ENCODE measurements at regions not wholly inside any gene's neighbourhood (a gene's known extent, or its start where the extent isn't known, plus 50 kb on each side); places are given as distances from the start of the nearest gene placed in this dataset.

GRCh38 chr20:22794200-22794599 is 209.8 kb upstream of the FOXA2 start:
- DNase-seq (ENCODE audit: low read depth), result no peak
- no peak overlapping the region for H3K4me3 ChIP-seq (ENCODE audit: low read depth, low read length)
- in situ Hi-C loops (cut with HindIII; ENCODE audit: low sequenced_read_pairs), result no loop called here
- TF ChIP-seq, protein P1, sequence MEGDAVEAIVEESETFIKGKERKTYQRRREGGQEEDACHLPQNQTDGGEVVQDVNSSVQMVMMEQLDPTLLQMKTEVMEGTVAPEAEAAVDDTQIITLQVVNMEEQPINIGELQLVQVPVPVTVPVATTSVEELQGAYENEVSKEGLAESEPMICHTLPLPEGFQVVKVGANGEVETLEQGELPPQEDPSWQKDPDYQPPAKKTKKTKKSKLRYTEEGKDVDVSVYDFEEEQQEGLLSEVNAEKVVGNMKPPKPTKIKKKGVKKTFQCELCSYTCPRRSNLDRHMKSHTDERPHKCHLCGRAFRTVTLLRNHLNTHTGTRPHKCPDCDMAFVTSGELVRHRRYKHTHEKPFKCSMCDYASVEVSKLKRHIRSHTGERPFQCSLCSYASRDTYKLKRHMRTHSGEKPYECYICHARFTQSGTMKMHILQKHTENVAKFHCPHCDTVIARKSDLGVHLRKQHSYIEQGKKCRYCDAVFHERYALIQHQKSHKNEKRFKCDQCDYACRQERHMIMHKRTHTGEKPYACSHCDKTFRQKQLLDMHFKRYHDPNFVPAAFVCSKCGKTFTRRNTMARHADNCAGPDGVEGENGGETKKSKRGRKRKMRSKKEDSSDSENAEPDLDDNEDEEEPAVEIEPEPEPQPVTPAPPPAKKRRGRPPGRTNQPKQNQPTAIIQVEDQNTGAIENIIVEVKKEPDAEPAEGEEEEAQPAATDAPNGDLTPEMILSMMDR (IDR thresholded peaks at IDR 0.05; ENCODE audit: low read depth, low read length, missing control alignments), result no peak

- TF ChIP-seq, protein P1 (IDR thresholded peaks at IDR 0.05; ENCODE audit: low read depth, low read length, missing control alignments), result no peak
- H3K4me3 ChIP-seq (ENCODE audit: low read depth, low read length), result no peak overlapping the region
- no peak for DNase-seq (ENCODE audit: low read depth)
- in situ Hi-C loops (cut with HindIII; ENCODE audit: low sequenced_read_pairs), result no loop called here
These were observed 211.1 kb upstream of the FOXA2 start for GRCh38 chr20:22795433-22795832.

- no peak overlapping the region for H3K4me3 ChIP-seq (ENCODE audit: low read depth, low read length)
- peak; percentile 94 for DNase-seq (ENCODE audit: low read depth)
- in situ Hi-C loops (cut with HindIII; ENCODE audit: low sequenced_read_pairs), result no loop called here
These were observed 211.5 kb upstream of the FOXA2 start for GRCh38 chr20:22795871-22796270.

GRCh38 chr20:22796469-22797077 is 212.2 kb upstream of the FOXA2 start:
- peak; percentile 41 for DNase-seq (ENCODE audit: low read depth)
- TF ChIP-seq, protein P1 (IDR thresholded peaks at IDR 0.05; ENCODE audit: low read depth, low read length, missing control alignments), result no peak
- in situ Hi-C loops (cut with HindIII; ENCODE audit: low sequenced_read_pairs), result no loop called here
- no peak overlapping the region for H3K4me3 ChIP-seq (ENCODE audit: low read depth, low read length)

More at GRCh38 chr20:22795871-22796270, 211.5 kb upstream of the FOXA2 start:
- TF ChIP-seq, protein P1 (IDR thresholded peaks at IDR 0.05; ENCODE audit: low read depth, low read length, missing control alignments), result no peak

DNA sequence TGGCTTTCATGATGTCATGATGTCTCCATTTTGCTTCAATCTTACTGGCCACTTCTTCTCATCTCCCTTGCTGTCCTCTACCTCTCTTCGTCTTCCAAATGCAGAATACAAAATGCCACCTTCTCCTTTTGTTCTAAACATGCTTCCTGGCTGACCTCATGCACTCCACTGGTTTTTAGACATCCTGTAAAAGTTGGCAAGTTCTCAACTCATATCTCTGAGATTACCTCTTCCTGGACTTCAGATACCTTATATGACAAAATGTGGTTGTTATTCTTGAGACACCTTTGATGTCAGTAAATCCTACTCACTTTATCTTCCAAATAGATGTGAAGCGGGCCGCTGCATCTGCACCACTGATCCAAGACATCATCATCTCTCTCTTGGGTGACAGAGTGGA is 212.7 kb upstream of the FOXA2 start:
- TF ChIP-seq, protein P1 (IDR thresholded peaks at IDR 0.05; ENCODE audit: low read depth, low read length, missing control alignments), result no peak
- no peak for DNase-seq (ENCODE audit: low read depth)
- in situ Hi-C loops (cut with HindIII; ENCODE audit: low sequenced_read_pairs), result no loop called here
- H3K4me3 ChIP-seq (ENCODE audit: low read depth, low read length), result no peak overlapping the region

- in situ Hi-C loops (cut with HindIII; ENCODE audit: low sequenced_read_pairs), result no loop called here
- TF ChIP-seq, protein P1 (IDR thresholded peaks at IDR 0.05; ENCODE audit: low read depth, low read length, missing control alignments), result no peak
- no peak for DNase-seq (ENCODE audit: low read depth)
- H3K4me3 ChIP-seq (ENCODE audit: low read depth, low read length), result no peak overlapping the region
These were observed 215.3 kb upstream of the FOXA2 start for GRCh38 chr20:22799687-22800086.
